ENCODE measurements at regions not wholly inside any gene's neighbourhood (a gene's known extent, or its start where the extent isn't known, plus 50 kb on each side); places are given as distances from the start of the nearest gene placed in this dataset.
A peak's percentile ranks its signal among the peaks of the same experiment; 100 is the strongest.

DNA sequence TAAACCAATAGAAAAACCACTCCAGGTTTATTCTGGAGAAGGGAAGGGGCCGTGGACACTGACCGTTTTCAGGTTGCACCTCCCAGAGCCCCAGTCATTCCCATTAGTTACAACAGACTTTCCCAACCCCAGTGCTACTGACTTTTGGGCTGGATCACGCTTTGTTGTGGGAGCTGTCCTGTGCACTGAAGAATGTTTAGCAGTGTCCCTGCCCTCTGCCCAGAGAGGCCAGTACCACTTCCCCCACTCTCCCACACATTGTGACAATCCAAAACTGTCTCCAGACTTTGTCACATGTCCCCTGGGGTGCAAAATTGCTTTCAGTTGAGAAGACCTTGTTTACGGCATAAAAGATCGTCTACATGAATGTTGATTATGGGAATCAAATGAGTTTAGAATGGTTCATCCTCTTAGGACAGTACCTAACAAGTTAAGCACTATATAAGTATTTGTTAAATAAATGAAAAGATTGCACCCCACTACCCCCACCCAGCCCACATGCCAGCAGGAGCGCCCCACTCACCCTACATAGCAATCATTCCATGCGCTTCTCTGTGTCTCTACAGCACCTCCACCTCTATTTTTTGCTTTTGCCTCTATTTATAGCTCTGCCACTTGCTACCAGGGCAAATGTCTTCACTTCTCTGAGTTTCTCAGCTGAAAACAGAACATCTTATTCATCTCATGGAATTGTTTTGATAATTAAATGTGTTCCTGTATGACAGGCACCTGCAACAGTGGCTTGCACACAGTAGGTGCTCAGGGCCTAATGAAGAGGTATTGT, 104.9 kb downstream of the AXIN2 start:
- H3K36me3 ChIP-seq (ENCODE audit: control insufficient read depth in 2 of 2, extremely low read depth in 1 of 2, insufficient read depth in 1 of 2, low read length in 1 of 2): no peaks in the 10 kb centered on the region
- H3K4me3 ChIP-seq (ENCODE audit: control insufficient read depth in 1 of 2, extremely low read depth in 1 of 2, low read length in 1 of 2): no peak overlapping the region
- peaks cover 5 to 6% (median 6%) of the 10 kb centered on the region in 3 donors for H3K4me1 Mint-ChIP-seq
- WGBS (ENCODE audit: insufficient coverage): 92% methylated on average over 3 of the region's 7 CpGs
- ChIA-PET POLR2A (no interaction called here), CTCF (interaction anchor here (1.0 to 1.3 kb wide), 3 partner anchors 122 to 338 kb away, joined by 3 to 4 read pairs (median 4); no protein-coding TSS in a partner anchor)
- H3K36me3 Mint-ChIP-seq: no peaks in the 10 kb centered on the region
- DNase-seq: no peak
- peaks cover 0 to under 1% of the 10 kb centered on the region in 2 experiments for H3K27me3 ChIP-seq (replicated peaks in 1 of 2; ENCODE audit: control insufficient read depth in 2 of 2, extremely low read depth in 1 of 2, insufficient read depth in 2 of 2, low read length in 1 of 2)
- H3K27ac ChIP-seq (ENCODE audit: low read length): no peak overlapping the region
- H3K4me1 ChIP-seq (ENCODE audit: control insufficient read depth in 1 of 2, extremely low read depth in 1 of 2, insufficient read depth in 2 of 2, low read length in 2 of 2): peaks cover 0 to 5% of the 10 kb centered on the region in 2 experiments
- H3K9me3 Mint-ChIP-seq: no peaks in the 10 kb centered on the region
- no peak overlapping the region for H3K27ac Mint-ChIP-seq
- no peaks in the 10 kb centered on the region for H3K9me3 ChIP-seq
- no peak for ATAC-seq (replicated peaks in 1 of 4)
- H3K4me3 Mint-ChIP-seq: no peak overlapping the region
- H3K27me3 Mint-ChIP-seq: no peaks in the 10 kb centered on the region

- H3K4me3 ChIP-seq (ENCODE audit: control insufficient read depth in 1 of 2, extremely low read depth in 1 of 2, low read length in 1 of 2): no peak overlapping the region
- peaks cover 0 to 5% of the 10 kb centered on the region in 2 experiments for H3K4me1 ChIP-seq (ENCODE audit: control insufficient read depth in 1 of 2, extremely low read depth in 1 of 2, insufficient read depth in 2 of 2, low read length in 2 of 2)
- ChIA-PET CTCF (interaction anchor here (1.0 to 1.3 kb wide), 3 partner anchors 123 to 339 kb away, joined by 3 to 4 read pairs (median 4); no protein-coding TSS in a partner anchor), POLR2A (no interaction called here)
- H3K27me3 Mint-ChIP-seq: no peaks in the 10 kb centered on the region
- peaks cover 5 to 6% (median 6%) of the 10 kb centered on the region in 3 donors for H3K4me1 Mint-ChIP-seq
- H3K36me3 ChIP-seq (ENCODE audit: control insufficient read depth in 2 of 2, extremely low read depth in 1 of 2, insufficient read depth in 1 of 2, low read length in 1 of 2): no peaks in the 10 kb centered on the region
- no peak overlapping the region for H3K27ac Mint-ChIP-seq
- DNase-seq (peak in 29 of 35 experiments; percentile 1 to 57 (median 13)), ATAC-seq (replicated peaks in 1 of 4) (peak; percentile 40 to 80 (median 65))
- H3K27ac ChIP-seq (ENCODE audit: low read length): no peak overlapping the region
- no peaks in the 10 kb centered on the region for H3K36me3 Mint-ChIP-seq
- H3K9me3 Mint-ChIP-seq: no peaks in the 10 kb centered on the region
- H3K4me3 Mint-ChIP-seq: no peak overlapping the region
- no peaks in the 10 kb centered on the region for H3K9me3 ChIP-seq
- 32% methylated on average over 4 of the region's 7 CpGs for WGBS (ENCODE audit: insufficient coverage)
- H3K27me3 ChIP-seq (replicated peaks in 1 of 2; ENCODE audit: control insufficient read depth in 2 of 2, extremely low read depth in 1 of 2, insufficient read depth in 2 of 2, low read length in 1 of 2): peaks cover 0 to 2% of the 10 kb centered on the region in 2 experiments
Observed at GRCh38 chr17:65455972-65456343, 105.5 kb downstream of the AXIN2 start.

DNA sequence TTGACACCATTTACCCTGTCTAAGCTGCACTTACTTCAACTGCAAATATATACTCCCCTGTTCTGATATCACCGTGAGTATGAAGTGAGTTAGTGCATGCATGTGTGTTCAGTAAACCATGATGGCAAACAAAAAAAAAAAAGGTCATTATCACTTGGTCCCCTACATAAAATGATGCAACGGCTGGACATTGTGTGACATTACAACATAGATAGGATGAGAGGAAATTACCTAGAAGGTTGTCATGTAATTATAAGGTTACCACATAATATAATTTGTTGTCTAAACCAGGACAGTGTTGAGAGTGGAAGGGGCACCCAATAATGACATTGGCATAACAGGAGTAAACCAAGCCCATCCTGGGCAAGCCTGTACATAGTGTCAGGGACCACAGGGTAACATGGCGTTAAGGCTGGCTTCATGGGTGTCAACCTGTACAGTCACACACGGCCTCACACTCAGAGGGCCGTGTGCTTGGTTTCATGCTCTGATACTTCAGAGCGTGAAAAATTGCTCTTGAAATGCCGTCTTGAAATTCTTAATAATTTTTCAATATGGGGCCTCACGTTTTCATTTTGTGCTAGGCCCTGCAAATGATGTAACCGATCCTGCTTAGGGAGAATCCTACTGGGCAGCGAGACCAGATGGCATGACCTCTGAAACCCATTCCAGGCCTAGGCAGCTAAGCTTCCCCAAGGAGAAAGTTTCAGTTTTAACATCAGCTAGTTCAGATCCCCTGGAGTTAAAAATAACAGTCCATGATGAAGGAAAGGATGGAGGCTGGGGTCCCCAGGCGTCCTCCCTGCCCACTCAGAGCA, 106.1 kb downstream of the AXIN2 start:
- H3K4me3 Mint-ChIP-seq: no peak overlapping the region
- 80% methylated on average over 9 of the region's 11 CpGs for WGBS (ENCODE audit: insufficient coverage)
- no peaks in the 10 kb centered on the region for H3K9me3 ChIP-seq
- no peak overlapping the region for H3K27ac Mint-ChIP-seq
- ChIA-PET POLR2A (interaction anchor here in 1 of 2 donors (0.5 kb wide), 1 partner anchor 104 kb away, joined by 3 read pairs; no protein-coding TSS in a partner anchor), CTCF (interaction anchor here (1.2 to 1.3 kb wide), 2 partner anchors 339 to 340 kb away, joined by 3 to 4 read pairs; no protein-coding TSS in a partner anchor)
- H3K9me3 Mint-ChIP-seq: no peaks in the 10 kb centered on the region
- no peak overlapping the region for H3K4me3 ChIP-seq (ENCODE audit: control insufficient read depth in 1 of 2, extremely low read depth in 1 of 2, low read length in 1 of 2)
- ATAC-seq (replicated peaks in 1 of 4) (no peak), DNase-seq (no peak)
- no peaks in the 10 kb centered on the region for H3K36me3 Mint-ChIP-seq
- peaks cover 0 to 2% of the 10 kb centered on the region in 2 experiments for H3K27me3 ChIP-seq (replicated peaks in 1 of 2; ENCODE audit: control insufficient read depth in 2 of 2, extremely low read depth in 1 of 2, insufficient read depth in 2 of 2, low read length in 1 of 2)
- no peaks in the 10 kb centered on the region for H3K27me3 Mint-ChIP-seq
- peaks cover 0 to 5% of the 10 kb centered on the region in 2 experiments for H3K4me1 ChIP-seq (ENCODE audit: control insufficient read depth in 1 of 2, extremely low read depth in 1 of 2, insufficient read depth in 2 of 2, low read length in 2 of 2)
- no peak overlapping the region for H3K27ac ChIP-seq (ENCODE audit: low read length)
- peaks cover 5 to 6% (median 6%) of the 10 kb centered on the region in 3 donors for H3K4me1 Mint-ChIP-seq
- H3K36me3 ChIP-seq (ENCODE audit: control insufficient read depth in 2 of 2, extremely low read depth in 1 of 2, insufficient read depth in 1 of 2, low read length in 1 of 2): no peaks in the 10 kb centered on the region

GRCh38 chr17:65453204-65453931, 108.1 kb downstream of the AXIN2 start:
- H3K4me3 Mint-ChIP-seq: no peak overlapping the region
- no peak for DNase-seq
- H3K9me3 Mint-ChIP-seq: peaks cover 0 to 4% (median 0%) of the 10 kb centered on the region in 3 donors
- ChIA-PET CTCF (no interaction called here), POLR2A (no interaction called here)
- H3K36me3 ChIP-seq (ENCODE audit: control insufficient read depth in 2 of 2, extremely low read depth in 1 of 2, insufficient read depth in 1 of 2, low read length in 1 of 2): no peaks in the 10 kb centered on the region
- no peak for ATAC-seq (replicated peaks in 1 of 4)
- H3K4me1 Mint-ChIP-seq: peaks cover 5 to 6% (median 6%) of the 10 kb centered on the region in 3 donors
- no peaks in the 10 kb centered on the region for H3K9me3 ChIP-seq
- no peaks in the 10 kb centered on the region for H3K36me3 Mint-ChIP-seq
- H3K4me1 ChIP-seq (ENCODE audit: control insufficient read depth in 1 of 2, extremely low read depth in 1 of 2, insufficient read depth in 2 of 2, low read length in 2 of 2): peaks cover 0 to 5% of the 10 kb centered on the region in 2 experiments
- H3K27ac Mint-ChIP-seq: no peak overlapping the region
- no peak overlapping the region for H3K4me3 ChIP-seq (ENCODE audit: control insufficient read depth in 1 of 2, extremely low read depth in 1 of 2, low read length in 1 of 2)
- peaks cover 0 to 1% of the 10 kb centered on the region in 2 donors for H3K27me3 Mint-ChIP-seq
- no peak overlapping the region for H3K27ac ChIP-seq (ENCODE audit: low read length)
- WGBS (ENCODE audit: insufficient coverage): 100% methylated on average over 1 of the region's 4 CpGs
- H3K27me3 ChIP-seq (replicated peaks in 1 of 2; ENCODE audit: control insufficient read depth in 2 of 2, extremely low read depth in 1 of 2, insufficient read depth in 2 of 2, low read length in 1 of 2): peaks cover 0 to 2% of the 10 kb centered on the region in 2 experiments

- POLR2A ChIA-PET: no interaction called here
- H3K36me3 Mint-ChIP-seq: no peaks in the 10 kb centered on the region
- ATAC-seq (replicated peaks in 1 of 4) (no peak), DNase-seq (no peak)
- no peak overlapping the region for H3K4me3 Mint-ChIP-seq
- Histone ChIP-seq H3K9me3 (no peaks in the 10 kb centered on the region), H3K27me3 (replicated peaks in 1 of 2; ENCODE audit: control insufficient read depth in 2 of 2, extremely low read depth in 1 of 2, insufficient read depth in 2 of 2, low read length in 1 of 2) (peaks cover 2 to 8% of the 10 kb centered on the region in 2 experiments), H3K4me3 (ENCODE audit: control insufficient read depth in 1 of 2, extremely low read depth in 1 of 2, low read length in 1 of 2) (no peak overlapping the region), H3K4me1 (ENCODE audit: control insufficient read depth in 1 of 2, extremely low read depth in 1 of 2, insufficient read depth in 2 of 2, low read length in 2 of 2) (no peaks in the 10 kb centered on the region), H3K27ac (ENCODE audit: low read length) (no peak overlapping the region), H3K36me3 (ENCODE audit: control insufficient read depth in 2 of 2, extremely low read depth in 1 of 2, insufficient read depth in 1 of 2, low read length in 1 of 2) (no peaks in the 10 kb centered on the region)
- CTCF ChIA-PET: no interaction called here
- 30% methylated on average over 4 of the region's 4 CpGs for WGBS (ENCODE audit: insufficient coverage)
- peaks cover 0 to 4% (median 0%) of the 10 kb centered on the region in 3 donors for H3K9me3 Mint-ChIP-seq
- no peak overlapping the region for H3K27ac Mint-ChIP-seq
- H3K27me3 Mint-ChIP-seq: peaks cover 8 to 13% of the 10 kb centered on the region in 2 donors
- H3K4me1 Mint-ChIP-seq: no peaks in the 10 kb centered on the region
Observed at GRCh38 chr17:65449495-65449894, 112.0 kb downstream of the AXIN2 start.

DNA sequence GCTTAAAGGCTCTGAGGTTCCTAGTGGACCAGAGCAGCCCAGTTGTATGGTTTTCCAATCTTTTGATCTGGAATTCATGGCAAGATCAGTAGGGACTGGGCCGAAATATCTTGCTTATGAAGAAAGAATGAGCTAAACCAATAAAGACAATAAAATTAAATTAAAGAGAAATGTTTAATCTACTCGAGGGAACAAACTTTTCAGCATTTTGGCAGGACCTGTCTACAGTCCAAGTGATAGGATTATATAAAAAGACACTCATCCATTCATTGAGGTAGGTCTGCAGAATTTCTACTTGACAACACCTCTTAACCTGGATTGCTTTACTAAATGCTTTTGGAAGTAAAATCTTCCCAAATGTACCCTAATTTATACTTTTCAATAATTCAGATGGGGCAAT, 113.6 kb downstream of the AXIN2 start:
- no CpG with 5 or more reads among the region's 2 CpGs for WGBS (ENCODE audit: insufficient coverage)
- no peaks in the 10 kb centered on the region for H3K36me3 ChIP-seq (ENCODE audit: control insufficient read depth in 2 of 2, extremely low read depth in 1 of 2, insufficient read depth in 1 of 2, low read length in 1 of 2)
- H3K9me3 ChIP-seq: no peaks in the 10 kb centered on the region
- Mint-ChIP-seq H3K9me3 (peaks cover 0 to 4% (median 0%) of the 10 kb centered on the region in 3 donors), H3K27me3 (peaks cover 11 to 15% of the 10 kb centered on the region in 2 donors), H3K4me1 (no peaks in the 10 kb centered on the region), H3K4me3 (no peak overlapping the region), H3K27ac (no peak overlapping the region), H3K36me3 (no peaks in the 10 kb centered on the region)
- no peak for DNase-seq
- H3K4me3 ChIP-seq (ENCODE audit: control insufficient read depth in 1 of 2, extremely low read depth in 1 of 2, low read length in 1 of 2): no peak overlapping the region
- no peaks in the 10 kb centered on the region for H3K4me1 ChIP-seq (ENCODE audit: control insufficient read depth in 1 of 2, extremely low read depth in 1 of 2, insufficient read depth in 2 of 2, low read length in 2 of 2)
- no peak for ATAC-seq (replicated peaks in 1 of 4)
- H3K27ac ChIP-seq (ENCODE audit: low read length): no peak overlapping the region
- ChIA-PET CTCF (no interaction called here), POLR2A (no interaction called here)
- peaks cover 2 to 8% of the 10 kb centered on the region in 2 experiments for H3K27me3 ChIP-seq (replicated peaks in 1 of 2; ENCODE audit: control insufficient read depth in 2 of 2, extremely low read depth in 1 of 2, insufficient read depth in 2 of 2, low read length in 1 of 2)
